Immature natural killer cell (primary cell): ENCODE measurements at regions not wholly inside any gene's neighbourhood (a gene's known extent, or its start where the extent isn't known, plus 50 kb on each side); places are given as distances from the start of the nearest gene placed in this dataset.

Experiments
- DNase-seq, 3 donors: peaks; one replicate each; pipeline ENCODE4 v3.0.0; 2022; ENCODE audit warnings: mixed read lengths in 1 of 3
- H3K27ac Mint-ChIP-seq, 6 donors: one replicate each; pipeline ENCODE4 v1.8.0; 2020; ENCODE audit warnings: mixed read lengths in 6 of 6, mild to moderate bottlenecking in 5 of 6, inconsistent platforms in 4 of 6, moderate library complexity in 3 of 6
- H3K27me3 Mint-ChIP-seq, 3 donors: one replicate each; pipeline ENCODE4 v1.8.0; 2020 to 2021; ENCODE audit warnings: low read depth in 3 of 3, mild to moderate bottlenecking in 3 of 3, mixed read lengths in 3 of 3, moderate library complexity in 3 of 3, inconsistent platforms in 1 of 3
- H3K36me3 Mint-ChIP-seq, 3 donors: one replicate each; pipeline ENCODE4 v1.8.0; 2020; ENCODE audit warnings: mixed read lengths in 3 of 3, inconsistent platforms in 2 of 3, mild to moderate bottlenecking in 2 of 3
- H3K4me1 Mint-ChIP-seq, 2 donors: one replicate each; pipeline ENCODE4 v1.8.0; 2020; ENCODE audit warnings: inconsistent platforms in 2 of 2, mild to moderate bottlenecking in 2 of 2, mixed read lengths in 2 of 2, moderate library complexity in 1 of 2
- H3K4me3 Mint-ChIP-seq, 5 donors: one replicate each; pipeline ENCODE4 v1.8.0; 2020; ENCODE audit warnings: mild to moderate bottlenecking in 5 of 5, mixed read lengths in 5 of 5, inconsistent platforms in 3 of 5, moderate library complexity in 3 of 5
- H3K9me3 Mint-ChIP-seq, 6 donors: one replicate each; pipeline ENCODE4 v1.8.0; 2020; ENCODE audit warnings: mild to moderate bottlenecking in 6 of 6, mixed read lengths in 6 of 6, inconsistent platforms in 4 of 6, moderate library complexity in 3 of 6

GRCh38 chr3:127427666-127428065 is 139.8 kb upstream of the PRR20G start:
- H3K27me3 Mint-ChIP-seq, result peaks cover 4 to 8% (median 7%) of the 10 kb centered on the region in 3 donors

GRCh38 chr3:127427156-127427555 is 139.3 kb upstream of the PRR20G start:
- peaks cover 0 to 2% (median 0%) of the 10 kb centered on the region in 6 donors for H3K9me3 Mint-ChIP-seq
- H3K27ac Mint-ChIP-seq, result no peak overlapping the region
- peaks cover 4 to 8% (median 7%) of the 10 kb centered on the region in 3 donors for H3K27me3 Mint-ChIP-seq
- H3K4me3 Mint-ChIP-seq, result no peak overlapping the region
- no peaks in the 10 kb centered on the region for H3K4me1 Mint-ChIP-seq
- H3K36me3 Mint-ChIP-seq, result no peaks in the 10 kb centered on the region
- no peak for DNase-seq

More at GRCh38 chr3:127427666-127428065, 139.8 kb upstream of the PRR20G start:
- no peak overlapping the region for H3K27ac Mint-ChIP-seq
- H3K4me1 Mint-ChIP-seq, result no peaks in the 10 kb centered on the region
- peaks cover 0 to 4% (median 0%) of the 10 kb centered on the region in 6 donors for H3K9me3 Mint-ChIP-seq
- no peak for DNase-seq
- H3K4me3 Mint-ChIP-seq, result no peak overlapping the region
- H3K36me3 Mint-ChIP-seq, result no peaks in the 10 kb centered on the region

GRCh38 chr3:127426444-127427153 is 138.8 kb upstream of the PRR20G start:
- Mint-ChIP-seq H3K27me3 (peaks cover 4 to 9% (median 7%) of the 10 kb centered on the region in 3 donors), H3K4me3 (no peak overlapping the region), H3K4me1 (no peaks in the 10 kb centered on the region), H3K36me3 (no peaks in the 10 kb centered on the region), H3K9me3 (no peaks in the 10 kb centered on the region), H3K27ac (no peak overlapping the region)
- DNase-seq, result no peak

- H3K27ac Mint-ChIP-seq, result no peak overlapping the region
Measured at GRCh38 chr3:127425505-127426443, 137.9 kb upstream of the PRR20G start.

GRCh38 chr3:127424766-127425504 is 137.1 kb upstream of the PRR20G start:
- Mint-ChIP-seq H3K4me1 (no peaks in the 10 kb centered on the region), H3K27me3 (peaks cover 3 to 9% (median 6%) of the 10 kb centered on the region in 3 donors), H3K36me3 (no peaks in the 10 kb centered on the region), H3K9me3 (no peaks in the 10 kb centered on the region), H3K27ac (no peak overlapping the region), H3K4me3 (no peak overlapping the region)
- DNase-seq, result no peak

More at GRCh38 chr3:127425505-127426443, 137.9 kb upstream of the PRR20G start:
- Mint-ChIP-seq H3K27me3 (peaks cover 3 to 9% (median 9%) of the 10 kb centered on the region in 3 donors), H3K9me3 (no peaks in the 10 kb centered on the region), H3K36me3 (no peaks in the 10 kb centered on the region), H3K4me1 (no peaks in the 10 kb centered on the region), H3K4me3 (no peak overlapping the region)
- no peak for DNase-seq

- Mint-ChIP-seq H3K27me3 (peaks cover 5 to 9% (median 6%) of the 10 kb centered on the region in 3 donors), H3K4me1 (no peaks in the 10 kb centered on the region), H3K27ac (no peak overlapping the region), H3K9me3 (no peaks in the 10 kb centered on the region), H3K4me3 (no peak overlapping the region), H3K36me3 (no peaks in the 10 kb centered on the region)
- DNase-seq, result no peak
Measured at GRCh38 chr3:127423856-127424765, 136.3 kb upstream of the PRR20G start.

GRCh38 chr3:127422663-127423375 is 135.0 kb upstream of the PRR20G start:
- Mint-ChIP-seq H3K9me3 (no peaks in the 10 kb centered on the region), H3K4me1 (no peaks in the 10 kb centered on the region), H3K4me3 (no peak overlapping the region), H3K27ac (no peak overlapping the region), H3K27me3 (peaks cover 4 to 8% (median 5%) of the 10 kb centered on the region in 3 donors), H3K36me3 (no peaks in the 10 kb centered on the region)
- no peak for DNase-seq

GRCh38 chr3:127421943-127422662 is 134.3 kb upstream of the PRR20G start:
- no peak overlapping the region for H3K27ac Mint-ChIP-seq
- no peak for DNase-seq
- H3K4me1 Mint-ChIP-seq, result no peaks in the 10 kb centered on the region
- no peaks in the 10 kb centered on the region for H3K9me3 Mint-ChIP-seq
- peaks cover 4 to 10% (median 5%) of the 10 kb centered on the region in 3 donors for H3K27me3 Mint-ChIP-seq
- no peaks in the 10 kb centered on the region for H3K36me3 Mint-ChIP-seq
- H3K4me3 Mint-ChIP-seq, result no peak overlapping the region

GRCh38 chr3:127420829-127421228 is 133.0 kb upstream of the PRR20G start:
- no peak overlapping the region for H3K4me3 Mint-ChIP-seq
- H3K9me3 Mint-ChIP-seq, result peaks cover 0 to 2% (median 0%) of the 10 kb centered on the region in 6 donors
- no peaks in the 10 kb centered on the region for H3K36me3 Mint-ChIP-seq
- no peaks in the 10 kb centered on the region for H3K4me1 Mint-ChIP-seq
- no peak for DNase-seq
- peaks cover 2 to 11% (median 5%) of the 10 kb centered on the region in 3 donors for H3K27me3 Mint-ChIP-seq
- H3K27ac Mint-ChIP-seq, result no peak overlapping the region

GRCh38 chr3:127419641-127420553 is 132.1 kb upstream of the PRR20G start:
- Mint-ChIP-seq H3K27ac (no peak overlapping the region), H3K4me1 (no peaks in the 10 kb centered on the region), H3K4me3 (no peak overlapping the region), H3K9me3 (peaks cover 0 to 2% (median 0%) of the 10 kb centered on the region in 6 donors), H3K36me3 (no peaks in the 10 kb centered on the region), H3K27me3 (peaks cover 2 to 11% (median 5%) of the 10 kb centered on the region in 3 donors)
- no peak for DNase-seq

- Mint-ChIP-seq H3K27me3 (peaks cover 4 to 14% (median 5%) of the 10 kb centered on the region in 3 donors), H3K27ac (no peak overlapping the region), H3K9me3 (peaks cover 0 to 2% (median 0%) of the 10 kb centered on the region in 6 donors), H3K36me3 (no peaks in the 10 kb centered on the region), H3K4me3 (no peak overlapping the region), H3K4me1 (no peaks in the 10 kb centered on the region)
- DNase-seq, result no peak
Measured at GRCh38 chr3:127419182-127419581, 131.3 kb upstream of the PRR20G start.
